Astrocyte (in vitro differentiated cells and primary cell): ENCODE measurements at regions not wholly inside any gene's neighbourhood (a gene's known extent, or its start where the extent isn't known, plus 50 kb on each side); places are given as distances from the start of the nearest gene placed in this dataset.

Experiments
- DNase-seq: peaks from one replicate; pipeline ENCODE4 v3.0.0-alpha.2; 2010; ENCODE audit warnings: low read depth
- FAIRE-seq: peaks from 2 replicates; lab custom pipeline; 2011; peaks lifted over from hg19 to GRCh38; lab: Jason Lieb, UNC
- H2AFZ ChIP-seq: 2 replicates; pipeline ENCODE4 v1.6.0; 2012; ENCODE audit warnings: low read depth, low read length, inconsistent platforms
- H3K27ac ChIP-seq: 2 replicates; pipeline ENCODE4 v1.5.1; 2011; ENCODE audit warnings: low read depth, low read length, inconsistent platforms
- H3K27me3 ChIP-seq: 2 replicates; pipeline ENCODE4 v1.6.0; 2011; ENCODE audit warnings: low read length, inconsistent platforms; ENCODE audit not compliant: insufficient read depth
- H3K36me3 ChIP-seq: 2 replicates; pipeline ENCODE4 v1.5.1; 2011; ENCODE audit warnings: low read length, inconsistent platforms; ENCODE audit not compliant: insufficient read depth
- H3K4me1 ChIP-seq: 2 replicates; pipeline ENCODE4 v1.5.1; 2011; ENCODE audit warnings: low read length, inconsistent platforms; ENCODE audit not compliant: insufficient read depth
- H3K4me2 ChIP-seq: 2 replicates; pipeline ENCODE4 v1.6.0; 2012; ENCODE audit warnings: low read length, inconsistent platforms
- H3K4me3 ChIP-seq: 2 replicates; pipeline ENCODE4 v1.5.1; 2011; ENCODE audit warnings: low read depth, mild to moderate bottlenecking, low read length, inconsistent platforms; ENCODE audit not compliant: insufficient read depth
- H3K79me2 ChIP-seq: 2 replicates; pipeline ENCODE4 v1.6.0; 2012; ENCODE audit warnings: mild to moderate bottlenecking, low read length, inconsistent platforms; ENCODE audit not compliant: insufficient read depth
- H3K9ac ChIP-seq: 2 replicates; pipeline ENCODE4 v1.6.0; 2012; ENCODE audit warnings: mild to moderate bottlenecking, low read length, inconsistent platforms
- H3K9me3 ChIP-seq: 2 replicates; pipeline ENCODE4 v1.5.1; 2012; ENCODE audit warnings: low read depth, mild to moderate bottlenecking, low read length, inconsistent platforms; ENCODE audit not compliant: insufficient read depth
- H4K20me1 ChIP-seq: 2 replicates; pipeline ENCODE4 v1.6.0; 2012; ENCODE audit warnings: low read length, inconsistent platforms; ENCODE audit not compliant: insufficient read depth
- H3K27ac Mint-ChIP-seq: one replicate; pipeline ENCODE4 v1.8.0; 2021; ENCODE audit warnings: mild to moderate bottlenecking, mixed read lengths; ENCODE audit not compliant: unreplicated experiment
- H3K27me3 Mint-ChIP-seq: one replicate; pipeline ENCODE4 v1.8.0; 2021; ENCODE audit warnings: low read depth, mixed read lengths; ENCODE audit not compliant: unreplicated experiment
- H3K36me3 Mint-ChIP-seq: one replicate; pipeline ENCODE4 v1.8.0; 2021; ENCODE audit warnings: low read depth, mixed read lengths; ENCODE audit not compliant: unreplicated experiment
- H3K4me1 Mint-ChIP-seq: one replicate; pipeline ENCODE4 v1.8.0; 2021; ENCODE audit warnings: low read depth, mixed read lengths; ENCODE audit not compliant: unreplicated experiment
- H3K4me3 Mint-ChIP-seq: one replicate; pipeline ENCODE4 v1.8.0; 2021; ENCODE audit warnings: mild to moderate bottlenecking, moderate library complexity, mixed read lengths; ENCODE audit not compliant: unreplicated experiment
- H3K9me3 Mint-ChIP-seq: one replicate; pipeline ENCODE4 v1.8.0; 2021; ENCODE audit warnings: mild to moderate bottlenecking, mixed read lengths; ENCODE audit not compliant: unreplicated experiment
- EZH2 ChIP-seq: IDR thresholded peaks from 2 replicates; pipeline ENCODE4 v1.6.1; 2012; ENCODE audit warnings: mild to moderate bottlenecking, low read length, inconsistent platforms; ENCODE audit not compliant: insufficient read depth
- TF ChIP-seq, protein P1 (sequence below): IDR thresholded peaks from 2 replicates; pipeline ENCODE4 v1.5.1; 2011; ENCODE audit warnings: low read depth, mild to moderate bottlenecking, inconsistent platforms, low read length, moderate library complexity; ENCODE audit not compliant: insufficient read depth

DNA sequence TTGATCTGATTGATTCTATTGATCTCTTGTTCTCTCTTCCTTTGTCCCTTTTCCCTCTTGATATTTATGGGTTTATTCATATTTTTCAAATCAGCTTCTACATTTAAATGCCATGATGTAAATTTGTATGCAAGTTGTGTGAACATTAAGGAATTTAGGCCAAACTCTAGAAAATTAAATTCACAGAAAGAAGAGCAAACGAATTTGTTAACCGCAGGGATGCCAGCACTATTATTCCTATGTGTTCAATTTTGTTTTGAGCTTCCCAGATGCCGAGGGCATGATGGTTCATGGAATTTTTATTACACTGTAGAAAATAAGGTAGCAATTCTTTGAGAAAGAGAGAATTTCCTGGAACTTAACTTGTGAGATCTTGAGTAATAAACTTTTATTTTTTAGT, 220.9 kb downstream of the BUB3 start:
- TF ChIP-seq EZH2 = no peak
- TF ChIP-seq, protein P1, sequence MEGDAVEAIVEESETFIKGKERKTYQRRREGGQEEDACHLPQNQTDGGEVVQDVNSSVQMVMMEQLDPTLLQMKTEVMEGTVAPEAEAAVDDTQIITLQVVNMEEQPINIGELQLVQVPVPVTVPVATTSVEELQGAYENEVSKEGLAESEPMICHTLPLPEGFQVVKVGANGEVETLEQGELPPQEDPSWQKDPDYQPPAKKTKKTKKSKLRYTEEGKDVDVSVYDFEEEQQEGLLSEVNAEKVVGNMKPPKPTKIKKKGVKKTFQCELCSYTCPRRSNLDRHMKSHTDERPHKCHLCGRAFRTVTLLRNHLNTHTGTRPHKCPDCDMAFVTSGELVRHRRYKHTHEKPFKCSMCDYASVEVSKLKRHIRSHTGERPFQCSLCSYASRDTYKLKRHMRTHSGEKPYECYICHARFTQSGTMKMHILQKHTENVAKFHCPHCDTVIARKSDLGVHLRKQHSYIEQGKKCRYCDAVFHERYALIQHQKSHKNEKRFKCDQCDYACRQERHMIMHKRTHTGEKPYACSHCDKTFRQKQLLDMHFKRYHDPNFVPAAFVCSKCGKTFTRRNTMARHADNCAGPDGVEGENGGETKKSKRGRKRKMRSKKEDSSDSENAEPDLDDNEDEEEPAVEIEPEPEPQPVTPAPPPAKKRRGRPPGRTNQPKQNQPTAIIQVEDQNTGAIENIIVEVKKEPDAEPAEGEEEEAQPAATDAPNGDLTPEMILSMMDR = no peak
- no peaks in the 10 kb centered on the region for H3K36me3 ChIP-seq
- H3K9me3 Mint-ChIP-seq = peaks cover 9% of the 10 kb centered on the region
- peaks cover 16% of the 10 kb centered on the region for H3K27me3 Mint-ChIP-seq
- no peak for FAIRE-seq
- peaks cover 1% of the 10 kb centered on the region for H3K9me3 ChIP-seq
- no peak overlapping the region for H3K9ac ChIP-seq
- H3K27me3 ChIP-seq = no peaks in the 10 kb centered on the region
- no peaks in the 10 kb centered on the region for H3K36me3 Mint-ChIP-seq
- H3K27ac Mint-ChIP-seq = no peak overlapping the region
- H3K4me1 ChIP-seq = no peaks in the 10 kb centered on the region
- no peak for DNase-seq
- H3K4me2 ChIP-seq = no peak overlapping the region
- no peak overlapping the region for H3K4me3 ChIP-seq
- H3K79me2 ChIP-seq = no peaks in the 10 kb centered on the region
- no peaks in the 10 kb centered on the region for H3K4me1 Mint-ChIP-seq
- no peak overlapping the region for H3K27ac ChIP-seq
- H2AFZ ChIP-seq = no peak overlapping the region
- no peak overlapping the region for H3K4me3 Mint-ChIP-seq
- H4K20me1 ChIP-seq = no peaks in the 10 kb centered on the region

DNA sequence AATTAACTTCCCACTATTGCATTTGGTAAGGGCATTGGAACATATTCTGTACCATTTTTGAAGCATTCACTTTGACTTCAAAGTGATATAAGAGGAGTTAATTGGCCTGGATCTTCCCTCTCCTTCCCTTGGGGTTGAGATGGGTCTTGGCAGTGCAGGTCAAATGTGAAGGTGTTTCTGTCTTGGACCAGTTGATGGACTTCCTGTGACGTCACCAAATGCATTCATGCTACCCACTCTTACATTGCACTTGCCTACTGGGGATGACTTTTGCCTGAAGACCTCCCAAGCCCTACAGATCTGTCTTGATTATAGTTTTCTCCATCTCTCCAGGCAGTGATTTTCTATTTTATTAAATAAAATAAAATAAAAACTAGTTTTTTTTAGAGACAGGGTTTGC, 221.5 kb downstream of the BUB3 start:
- H3K4me1 Mint-ChIP-seq = no peaks in the 10 kb centered on the region
- H3K4me3 ChIP-seq = no peak overlapping the region
- no peak overlapping the region for H3K4me2 ChIP-seq
- H2AFZ ChIP-seq = no peak overlapping the region
- H3K4me3 Mint-ChIP-seq = no peak overlapping the region
- no peak overlapping the region for H3K27ac Mint-ChIP-seq
- no peaks in the 10 kb centered on the region for H4K20me1 ChIP-seq
- H3K9ac ChIP-seq = no peak overlapping the region
- H3K27me3 Mint-ChIP-seq = peaks cover 16% of the 10 kb centered on the region
- no peak overlapping the region for H3K27ac ChIP-seq
- no peaks in the 10 kb centered on the region for H3K27me3 ChIP-seq
- DNase-seq (no peak), FAIRE-seq (no peak)
- peaks cover 4% of the 10 kb centered on the region for H3K9me3 Mint-ChIP-seq
- H3K9me3 ChIP-seq = no peaks in the 10 kb centered on the region
- H3K36me3 Mint-ChIP-seq = no peaks in the 10 kb centered on the region
- H3K79me2 ChIP-seq = no peaks in the 10 kb centered on the region
- H3K36me3 ChIP-seq = no peaks in the 10 kb centered on the region
- H3K4me1 ChIP-seq = no peaks in the 10 kb centered on the region
- no peak for TF ChIP-seq EZH2
- TF ChIP-seq, protein P1 = no peak

DNA sequence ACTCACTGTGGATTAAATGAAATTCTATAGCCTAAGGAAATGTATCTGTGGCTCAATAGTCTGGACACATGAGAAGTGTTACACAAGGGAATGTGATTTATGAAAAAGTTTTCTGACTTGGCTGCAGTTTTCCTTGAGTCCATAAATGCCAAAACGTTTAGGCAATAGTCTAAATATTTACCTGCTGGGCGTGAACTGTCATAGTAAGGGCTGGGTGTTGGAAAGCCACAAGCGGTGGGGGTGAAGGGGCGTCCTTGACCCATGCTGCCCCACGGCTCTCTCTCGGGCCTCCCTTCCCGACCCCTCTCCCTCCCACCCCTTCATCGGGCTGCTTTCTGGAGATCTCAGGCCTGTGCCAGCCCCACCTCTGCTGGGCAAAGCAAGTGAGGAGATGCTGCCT, 223.7 kb downstream of the BUB3 start:
- H3K4me1 Mint-ChIP-seq = peaks cover 7% of the 10 kb centered on the region
- no peaks in the 10 kb centered on the region for H3K79me2 ChIP-seq
- H3K36me3 Mint-ChIP-seq = no peaks in the 10 kb centered on the region
- H3K4me2 ChIP-seq = no peak overlapping the region
- TF ChIP-seq, protein P1 = no peak
- H4K20me1 ChIP-seq = no peaks in the 10 kb centered on the region
- no peak overlapping the region for H2AFZ ChIP-seq
- no peak overlapping the region for H3K4me3 Mint-ChIP-seq
- H3K27me3 ChIP-seq = no peaks in the 10 kb centered on the region
- no peaks in the 10 kb centered on the region for H3K9me3 Mint-ChIP-seq
- H3K4me1 ChIP-seq = no peaks in the 10 kb centered on the region
- H3K9me3 ChIP-seq = no peaks in the 10 kb centered on the region
- FAIRE-seq = no peak
- no peak overlapping the region for H3K4me3 ChIP-seq
- peaks cover 19% of the 10 kb centered on the region for H3K27me3 Mint-ChIP-seq
- H3K27ac ChIP-seq = no peak overlapping the region
- no peak overlapping the region for H3K9ac ChIP-seq
- no peaks in the 10 kb centered on the region for H3K36me3 ChIP-seq
- no peak for DNase-seq
- H3K27ac Mint-ChIP-seq = no peak overlapping the region
